Hepatocyte (in vitro differentiated cells): ENCODE measurements at regions not wholly inside any gene's neighbourhood (a gene's known extent, or its start where the extent isn't known, plus 50 kb on each side); places are given as distances from the start of the nearest gene placed in this dataset.

Experiments
- EZH2 ChIP-seq: fragments of 200-600 bp; sonication (generic); IDR thresholded peaks from 2 replicates; pipeline ENCODE4 v1.6.1; 2016; ENCODE audit warnings: antibody characterized with exemption, mild to moderate bottlenecking, borderline replicate concordance
- EZH2phosphoT487 ChIP-seq: fragments of 200-600 bp; sonication (generic); IDR thresholded peaks from one replicate; pipeline ENCODE4 v1.6.1; 2018; ENCODE audit warnings: antibody characterized with exemption, mild to moderate bottlenecking, low read depth, moderate library complexity; ENCODE audit not compliant: unreplicated experiment, severe bottlenecking
- TF ChIP-seq, protein P1 (sequence below): fragments of 200-600 bp; sonication (generic); IDR thresholded peaks from 2 replicates; pipeline ENCODE4 v1.5.1; 2016; ENCODE audit warnings: antibody characterized with exemption, mild to moderate bottlenecking; ENCODE audit not compliant: poor library complexity

GRCh38 chr2:62335612-62336011 lies 139.7 kb downstream of the B3GNT2 start:
- TF ChIP-seq EZH2, result no peak
- TF ChIP-seq, protein P1, sequence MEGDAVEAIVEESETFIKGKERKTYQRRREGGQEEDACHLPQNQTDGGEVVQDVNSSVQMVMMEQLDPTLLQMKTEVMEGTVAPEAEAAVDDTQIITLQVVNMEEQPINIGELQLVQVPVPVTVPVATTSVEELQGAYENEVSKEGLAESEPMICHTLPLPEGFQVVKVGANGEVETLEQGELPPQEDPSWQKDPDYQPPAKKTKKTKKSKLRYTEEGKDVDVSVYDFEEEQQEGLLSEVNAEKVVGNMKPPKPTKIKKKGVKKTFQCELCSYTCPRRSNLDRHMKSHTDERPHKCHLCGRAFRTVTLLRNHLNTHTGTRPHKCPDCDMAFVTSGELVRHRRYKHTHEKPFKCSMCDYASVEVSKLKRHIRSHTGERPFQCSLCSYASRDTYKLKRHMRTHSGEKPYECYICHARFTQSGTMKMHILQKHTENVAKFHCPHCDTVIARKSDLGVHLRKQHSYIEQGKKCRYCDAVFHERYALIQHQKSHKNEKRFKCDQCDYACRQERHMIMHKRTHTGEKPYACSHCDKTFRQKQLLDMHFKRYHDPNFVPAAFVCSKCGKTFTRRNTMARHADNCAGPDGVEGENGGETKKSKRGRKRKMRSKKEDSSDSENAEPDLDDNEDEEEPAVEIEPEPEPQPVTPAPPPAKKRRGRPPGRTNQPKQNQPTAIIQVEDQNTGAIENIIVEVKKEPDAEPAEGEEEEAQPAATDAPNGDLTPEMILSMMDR, result no peak
- TF ChIP-seq EZH2phosphoT487, result no peak
